Neural progenitor cell (in vitro differentiated cells): ENCODE measurements at regions not wholly inside any gene's neighbourhood (a gene's known extent, or its start where the extent isn't known, plus 50 kb on each side); places are given as distances from the start of the nearest gene placed in this dataset.

Experiments
- DNase-seq: peaks from one replicate; pipeline ENCODE4 v3.0.0-alpha.2; 2016; ENCODE audit warnings: low spot score
- H2AFZ ChIP-seq: fragments of 200-600 bp; sonication (generic); replicated peaks from 2 replicates; pipeline ENCODE4 v1.6.1; 2016; ENCODE audit warnings: antibody characterized with exemption
- H3F3A ChIP-seq: fragments of 200-600 bp; sonication (generic); 2 replicates; pipeline ENCODE4 v1.6.1; 2016; ENCODE audit warnings: antibody characterized with exemption, low read depth
- H3K27ac ChIP-seq: fragments of 200-600 bp; sonication (generic); 2 replicates; pipeline ENCODE4 v1.5.1; 2016; ENCODE audit warnings: mild to moderate bottlenecking
- H3K27me3 ChIP-seq: fragments of 200-600 bp; sonication (generic); 2 replicates; pipeline ENCODE4 v1.6.1; 2016; ENCODE audit warnings: mild to moderate bottlenecking, moderate library complexity
- H3K36me3 ChIP-seq: fragments of 200-600 bp; sonication (generic); 2 replicates; pipeline ENCODE4 v1.5.1; 2016
- H3K4me1 ChIP-seq: fragments of 200-600 bp; sonication (generic); 2 replicates; pipeline ENCODE4 v1.6.1; 2016; ENCODE audit warnings: mixed run types
- H3K4me2 ChIP-seq: fragments of 200-600 bp; sonication (generic); 2 replicates; pipeline ENCODE4 v1.6.1; 2016
- H3K4me3 ChIP-seq: fragments of 200-600 bp; sonication (generic); 2 replicates; pipeline ENCODE4 v1.5.1; 2016
- H3K79me2 ChIP-seq: fragments of 200-600 bp; sonication (generic); 2 replicates; pipeline ENCODE4 v1.6.1; 2016; ENCODE audit warnings: low read depth
- H3K9ac ChIP-seq: fragments of 200-600 bp; sonication (generic); 2 replicates; pipeline ENCODE4 v1.6.1; 2016
- H3K9me3 ChIP-seq: fragments of 200-600 bp; sonication (generic); 2 replicates; pipeline ENCODE4 v1.5.1; 2016; ENCODE audit warnings: low read depth
- H4K20me1 ChIP-seq: fragments of 200-600 bp; sonication (generic); 2 replicates; pipeline ENCODE4 v1.6.1; 2016; ENCODE audit warnings: low read depth
- H3K27ac Mint-ChIP-seq: 3 replicates; pipeline ENCODE4 v1.8.0; 2021; ENCODE audit warnings: mixed read lengths
- H3K27me3 Mint-ChIP-seq: 2 replicates; pipeline ENCODE4 v1.8.0; 2022; ENCODE audit warnings: low read depth, mild to moderate bottlenecking, inconsistent platforms, moderate library complexity, mixed read lengths; ENCODE audit not compliant: insufficient read depth
- H3K36me3 Mint-ChIP-seq: 3 replicates; pipeline ENCODE4 v1.8.0; 2021; ENCODE audit warnings: mixed read lengths
- H3K4me1 Mint-ChIP-seq: 3 replicates; pipeline ENCODE4 v1.8.0; 2021; ENCODE audit warnings: mixed read lengths
- H3K4me3 Mint-ChIP-seq: 3 replicates; pipeline ENCODE4 v1.8.0; 2021; ENCODE audit warnings: mild to moderate bottlenecking, moderate library complexity, mixed read lengths
- H3K9me3 Mint-ChIP-seq: 3 replicates; pipeline ENCODE4 v1.8.0; 2020; ENCODE audit warnings: mixed read lengths
- EZH2 ChIP-seq: fragments of 200-600 bp; sonication (generic); IDR thresholded peaks from 2 replicates; pipeline ENCODE4 v1.6.1; 2017; ENCODE audit warnings: antibody characterized with exemption, mild to moderate bottlenecking, moderate library complexity
- EZH2phosphoT487 ChIP-seq: fragments of 200-600 bp; sonication (generic); IDR thresholded peaks from 2 replicates; pipeline ENCODE4 v1.6.1; 2017; ENCODE audit warnings: antibody characterized with exemption
- TF ChIP-seq, protein P1 (sequence below): fragments of 200-600 bp; sonication (generic); IDR thresholded peaks from 2 replicates; pipeline ENCODE4 v1.5.1; 2017; ENCODE audit warnings: antibody characterized with exemption, mild to moderate bottlenecking

DNA sequence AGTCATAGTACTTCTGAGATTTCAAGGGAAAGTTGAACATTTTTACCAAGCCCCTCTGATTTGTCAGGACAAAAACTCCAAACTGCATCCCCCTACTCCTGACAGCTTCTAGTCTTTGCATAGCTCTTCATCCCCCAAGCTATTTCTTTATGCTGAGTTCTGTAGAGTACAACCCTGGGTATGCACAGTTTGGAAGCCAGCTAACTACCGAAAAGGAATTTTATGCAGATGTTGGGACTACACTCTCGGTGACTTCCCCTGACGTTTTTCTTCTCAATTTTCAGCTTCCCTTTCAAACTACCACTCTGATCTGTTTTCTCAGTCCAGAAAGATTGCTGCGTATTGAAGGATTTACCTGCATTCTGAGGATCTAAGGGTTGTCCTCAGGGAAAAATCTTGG, 1060.2 kb upstream of the ACVR2A start:
- H3K27ac ChIP-seq = no peak overlapping the region
- H3F3A ChIP-seq = no peaks in the 10 kb centered on the region
- Mint-ChIP-seq H3K4me1 (no peaks in the 10 kb centered on the region), H3K27ac (no peak overlapping the region), H3K4me3 (no peak overlapping the region), H3K36me3 (no peaks in the 10 kb centered on the region), H3K9me3 (peaks cover 15% of the 10 kb centered on the region), H3K27me3 (no peaks in the 10 kb centered on the region)
- no peaks in the 10 kb centered on the region for H3K27me3 ChIP-seq
- no peak overlapping the region for H3K9ac ChIP-seq
- no peak overlapping the region for H3K4me3 ChIP-seq
- TF ChIP-seq EZH2 = no peak
- TF ChIP-seq, protein P1, sequence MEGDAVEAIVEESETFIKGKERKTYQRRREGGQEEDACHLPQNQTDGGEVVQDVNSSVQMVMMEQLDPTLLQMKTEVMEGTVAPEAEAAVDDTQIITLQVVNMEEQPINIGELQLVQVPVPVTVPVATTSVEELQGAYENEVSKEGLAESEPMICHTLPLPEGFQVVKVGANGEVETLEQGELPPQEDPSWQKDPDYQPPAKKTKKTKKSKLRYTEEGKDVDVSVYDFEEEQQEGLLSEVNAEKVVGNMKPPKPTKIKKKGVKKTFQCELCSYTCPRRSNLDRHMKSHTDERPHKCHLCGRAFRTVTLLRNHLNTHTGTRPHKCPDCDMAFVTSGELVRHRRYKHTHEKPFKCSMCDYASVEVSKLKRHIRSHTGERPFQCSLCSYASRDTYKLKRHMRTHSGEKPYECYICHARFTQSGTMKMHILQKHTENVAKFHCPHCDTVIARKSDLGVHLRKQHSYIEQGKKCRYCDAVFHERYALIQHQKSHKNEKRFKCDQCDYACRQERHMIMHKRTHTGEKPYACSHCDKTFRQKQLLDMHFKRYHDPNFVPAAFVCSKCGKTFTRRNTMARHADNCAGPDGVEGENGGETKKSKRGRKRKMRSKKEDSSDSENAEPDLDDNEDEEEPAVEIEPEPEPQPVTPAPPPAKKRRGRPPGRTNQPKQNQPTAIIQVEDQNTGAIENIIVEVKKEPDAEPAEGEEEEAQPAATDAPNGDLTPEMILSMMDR = no peak
- TF ChIP-seq EZH2phosphoT487 = no peak
- H3K9me3 ChIP-seq = peaks cover 4% of the 10 kb centered on the region
- no peak overlapping the region for H3K4me2 ChIP-seq
- peak overlapping the region; percentile 40 for H2AFZ ChIP-seq
- H3K4me1 ChIP-seq = peaks cover 14% of the 10 kb centered on the region
- H3K36me3 ChIP-seq = no peaks in the 10 kb centered on the region
- no peak for DNase-seq
- no peaks in the 10 kb centered on the region for H4K20me1 ChIP-seq
- H3K79me2 ChIP-seq = no peaks in the 10 kb centered on the region

DNA sequence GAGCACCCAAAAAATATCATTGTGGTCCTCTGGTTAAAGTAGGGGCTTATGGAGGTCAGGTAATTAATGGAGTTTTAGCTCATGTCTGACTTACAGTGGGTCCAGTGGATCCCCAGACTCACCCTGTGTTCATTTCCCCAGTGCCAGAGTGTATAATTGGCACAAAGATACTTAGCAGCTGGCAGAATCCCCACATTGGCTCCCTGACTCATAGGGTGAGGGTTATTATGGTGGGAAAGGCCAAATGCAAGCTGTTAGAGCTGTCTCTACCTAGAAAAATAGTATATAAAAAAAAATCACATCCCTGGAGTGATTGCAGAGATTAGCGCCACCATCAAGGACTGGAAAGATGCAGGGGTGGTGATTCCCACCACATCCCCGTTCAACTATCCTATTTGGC, 1067.6 kb upstream of the ACVR2A start:
- Histone ChIP-seq H2AFZ (no peak overlapping the region), H3K4me1 (peaks cover 10% of the 10 kb centered on the region), H3K9ac (no peak overlapping the region), H3F3A (no peaks in the 10 kb centered on the region), H3K79me2 (no peaks in the 10 kb centered on the region), H3K4me3 (no peak overlapping the region), H3K4me2 (no peak overlapping the region), H3K27me3 (no peaks in the 10 kb centered on the region), H4K20me1 (no peaks in the 10 kb centered on the region), H3K9me3 (no peaks in the 10 kb centered on the region), H3K36me3 (no peaks in the 10 kb centered on the region), H3K27ac (no peak overlapping the region)
- no peak overlapping the region for H3K4me3 Mint-ChIP-seq
- no peaks in the 10 kb centered on the region for H3K4me1 Mint-ChIP-seq
- no peak overlapping the region for H3K27ac Mint-ChIP-seq
- no peaks in the 10 kb centered on the region for H3K27me3 Mint-ChIP-seq
- no peaks in the 10 kb centered on the region for H3K36me3 Mint-ChIP-seq
- DNase-seq = no peak
- TF ChIP-seq EZH2 = no peak
- no peak for TF ChIP-seq EZH2phosphoT487
- TF ChIP-seq, protein P1 = no peak
- no peaks in the 10 kb centered on the region for H3K9me3 Mint-ChIP-seq

DNA sequence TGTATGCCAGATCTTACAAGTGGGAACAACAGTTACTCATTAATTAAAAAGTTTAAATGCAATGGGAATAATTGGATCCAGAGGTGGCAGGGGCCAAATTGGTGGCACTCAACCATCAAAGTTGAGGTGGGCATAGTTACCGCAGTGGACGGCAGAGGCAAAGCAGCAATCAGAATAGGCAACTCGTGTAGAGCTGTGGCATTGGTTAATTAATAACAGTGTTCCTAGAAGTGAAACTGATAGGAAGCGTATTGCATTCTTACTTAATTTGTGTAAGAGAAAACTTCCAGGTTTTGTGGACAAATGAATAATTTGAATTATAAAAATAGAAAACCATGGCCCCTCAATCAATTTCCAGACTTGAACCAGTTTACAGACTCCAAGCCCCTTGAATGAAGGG, 1068.2 kb upstream of the ACVR2A start:
- Histone ChIP-seq H3K27ac (no peak overlapping the region), H3K36me3 (no peaks in the 10 kb centered on the region), H3K4me3 (no peak overlapping the region), H3K4me1 (peaks cover 10% of the 10 kb centered on the region), H3K4me2 (no peak overlapping the region), H3K9ac (no peak overlapping the region), H4K20me1 (no peaks in the 10 kb centered on the region), H3K9me3 (no peaks in the 10 kb centered on the region), H3K27me3 (no peaks in the 10 kb centered on the region), H3F3A (no peaks in the 10 kb centered on the region), H3K79me2 (no peaks in the 10 kb centered on the region), H2AFZ (no peak overlapping the region)
- Mint-ChIP-seq H3K4me3 (no peak overlapping the region), H3K27ac (no peak overlapping the region), H3K9me3 (no peaks in the 10 kb centered on the region), H3K4me1 (no peaks in the 10 kb centered on the region), H3K27me3 (no peaks in the 10 kb centered on the region), H3K36me3 (no peaks in the 10 kb centered on the region)
- no peak for DNase-seq
- TF ChIP-seq EZH2 = no peak
- no peak for TF ChIP-seq EZH2phosphoT487
- TF ChIP-seq, protein P1 = no peak

DNA sequence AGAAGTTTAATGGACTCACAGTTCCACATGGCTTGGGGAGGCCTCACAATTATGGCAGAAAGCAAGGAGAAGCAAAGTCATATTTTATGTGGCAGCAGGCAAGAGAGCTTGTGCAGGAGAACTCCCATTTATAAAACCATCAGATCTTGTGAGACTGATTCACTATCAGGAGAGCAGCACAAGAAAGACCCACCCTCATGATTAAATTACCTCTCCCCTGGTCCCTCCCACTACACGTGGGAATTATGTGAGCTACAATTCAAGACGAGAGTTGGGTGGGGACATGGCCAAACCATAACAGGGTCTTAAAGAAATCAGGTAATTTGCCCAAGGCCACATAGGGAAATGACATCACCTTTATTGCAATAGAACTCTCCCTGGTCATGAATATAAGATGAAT, 1073.3 kb upstream of the ACVR2A start:
- no peak overlapping the region for H3K4me3 ChIP-seq
- no peaks in the 10 kb centered on the region for H3K36me3 ChIP-seq
- H3K27me3 ChIP-seq = no peaks in the 10 kb centered on the region
- H3K4me1 ChIP-seq = peaks cover 10% of the 10 kb centered on the region
- H3K4me2 ChIP-seq = no peak overlapping the region
- Mint-ChIP-seq H3K27me3 (peaks cover 2% of the 10 kb centered on the region), H3K4me1 (no peaks in the 10 kb centered on the region), H3K36me3 (no peaks in the 10 kb centered on the region), H3K4me3 (no peak overlapping the region), H3K9me3 (no peaks in the 10 kb centered on the region), H3K27ac (no peak overlapping the region)
- TF ChIP-seq, protein P1 = no peak
- TF ChIP-seq EZH2 = no peak
- no peak for TF ChIP-seq EZH2phosphoT487
- DNase-seq = no peak
- H3F3A ChIP-seq = no peaks in the 10 kb centered on the region
- H3K27ac ChIP-seq = no peak overlapping the region
- no peaks in the 10 kb centered on the region for H4K20me1 ChIP-seq
- H3K79me2 ChIP-seq = no peaks in the 10 kb centered on the region
- H3K9me3 ChIP-seq = no peaks in the 10 kb centered on the region
- H3K9ac ChIP-seq = no peak overlapping the region
- no peak overlapping the region for H2AFZ ChIP-seq
